GM18499 (cell line): ENCODE measurements at regions not wholly inside any gene's neighbourhood (a gene's known extent, or its start where the extent isn't known, plus 50 kb on each side); places are given as distances from the start of the nearest gene placed in this dataset.
"Not testable (repeated sequence)": the region's sequence is repeated elsewhere in the genome, so short reads cannot be mapped to it uniquely, and the experiment has no call there.

Experiments used
- ATAC-seq: cut with Tn5 transposase; IDR thresholded peaks from one replicate; pipeline ENCODE4 v1.9.1; 2021; ENCODE audit warnings: moderate number of reproducible peaks; ENCODE audit not compliant: insufficient read depth, unreplicated experiment

DNA sequence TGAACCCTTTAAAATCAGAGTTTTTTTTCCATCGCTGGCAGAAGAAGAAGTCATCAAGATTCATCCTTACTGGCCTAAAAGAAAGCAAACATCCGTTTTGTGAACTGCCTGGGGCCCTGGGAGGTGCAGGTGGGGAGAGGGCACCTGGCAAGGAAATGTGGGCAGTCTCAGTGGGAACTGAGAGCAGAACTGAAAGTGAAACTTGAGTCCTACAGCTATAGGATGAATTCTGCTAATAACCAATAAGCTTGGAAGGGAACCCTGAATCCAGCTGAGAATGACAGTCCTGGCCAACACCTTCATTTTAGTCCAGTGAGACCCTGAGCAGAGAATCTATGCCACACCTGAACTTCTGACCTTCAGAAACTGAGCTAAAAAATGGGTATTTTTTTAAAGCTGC, 130.1 kb upstream of the ASCC3 start:
- peak; percentile 98 for ATAC-seq

- no peak for ATAC-seq
These were observed 132.6 kb upstream of the ASCC3 start for GRCh38 chr6:101013612-101014195.

DNA sequence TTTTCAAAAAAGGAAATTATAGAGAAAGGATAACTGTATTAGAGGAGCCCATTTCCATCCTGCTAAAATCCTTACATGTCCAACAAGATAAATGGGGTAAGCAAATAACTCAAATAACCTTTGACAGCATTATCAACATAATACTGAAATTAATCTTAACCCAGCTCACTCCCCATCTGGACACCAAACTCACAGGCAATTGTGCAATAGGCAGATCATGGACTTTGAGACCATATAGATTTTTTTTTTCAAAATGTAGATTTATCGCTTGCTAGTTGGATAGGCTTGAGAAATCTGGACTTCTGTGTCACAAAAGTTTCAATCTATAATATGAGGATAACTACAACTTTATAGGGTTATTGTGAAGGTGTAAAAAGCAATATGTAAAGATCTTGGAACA, 134.4 kb upstream of the ASCC3 start:
- ATAC-seq = no peak

GRCh38 chr6:101016163-101016562, 135.0 kb upstream of the ASCC3 start:
- ATAC-seq = no peak

DNA sequence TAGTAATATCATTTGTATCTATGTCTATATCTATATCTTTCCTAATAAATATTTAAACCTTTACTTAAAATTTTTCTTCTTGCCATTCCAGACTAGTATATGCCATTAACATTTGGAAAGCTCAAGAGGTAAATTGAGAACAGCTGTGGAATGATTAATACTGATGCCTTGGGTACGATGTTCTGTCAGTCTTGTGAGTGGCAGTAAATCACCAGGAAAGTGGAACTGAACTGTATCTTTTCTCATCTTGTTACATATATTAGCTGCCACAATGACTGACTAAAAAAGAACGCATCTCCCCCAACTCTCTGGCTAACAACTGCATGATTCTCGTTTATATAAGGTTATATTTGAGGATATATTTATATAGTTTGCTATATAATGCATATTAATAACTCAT, 137.0 kb upstream of the ASCC3 start:
- no peak for ATAC-seq

DNA sequence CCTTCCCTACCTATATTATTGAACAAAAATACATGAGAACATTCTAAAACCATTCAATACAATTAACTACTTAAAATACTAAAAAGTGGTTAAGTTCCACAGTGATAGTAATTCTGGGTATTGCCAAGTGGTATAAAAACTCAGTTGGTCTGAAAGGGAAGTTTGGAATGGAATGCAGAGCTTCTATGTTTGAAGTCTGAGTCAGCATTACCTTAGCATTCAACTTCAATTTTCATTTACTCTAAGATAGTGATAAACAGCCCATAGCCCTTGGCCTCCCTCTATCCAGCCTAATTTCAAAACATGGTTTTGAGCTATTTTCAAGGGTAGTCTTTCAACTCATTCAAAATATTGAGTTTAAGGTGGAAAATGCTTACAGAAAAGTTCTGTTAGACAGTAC, 140.4 kb upstream of the ASCC3 start:
- no peak for ATAC-seq

DNA sequence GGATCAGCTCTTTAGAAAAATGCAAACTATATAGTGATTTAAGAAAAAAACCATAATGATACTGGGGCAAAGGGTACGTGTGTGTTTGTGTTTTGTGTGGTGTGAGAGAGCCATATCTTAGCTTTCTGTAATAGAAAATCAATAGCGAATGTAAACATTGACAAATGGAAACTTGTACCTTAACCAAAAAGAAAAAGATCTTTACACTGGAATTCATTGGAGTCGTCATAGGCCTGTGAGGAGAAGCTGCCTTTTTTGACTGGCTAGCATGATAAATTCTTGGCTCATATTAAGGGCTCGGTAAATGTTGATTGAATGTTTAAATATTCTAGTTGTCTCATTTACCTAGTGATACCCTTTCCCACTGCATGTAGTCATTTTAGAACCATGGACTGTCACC, 161.8 kb upstream of the ASCC3 start:
- ATAC-seq = no peak

GRCh38 chr6:101058296-101058695, 177.2 kb upstream of the ASCC3 start:
- ATAC-seq = no peak

DNA sequence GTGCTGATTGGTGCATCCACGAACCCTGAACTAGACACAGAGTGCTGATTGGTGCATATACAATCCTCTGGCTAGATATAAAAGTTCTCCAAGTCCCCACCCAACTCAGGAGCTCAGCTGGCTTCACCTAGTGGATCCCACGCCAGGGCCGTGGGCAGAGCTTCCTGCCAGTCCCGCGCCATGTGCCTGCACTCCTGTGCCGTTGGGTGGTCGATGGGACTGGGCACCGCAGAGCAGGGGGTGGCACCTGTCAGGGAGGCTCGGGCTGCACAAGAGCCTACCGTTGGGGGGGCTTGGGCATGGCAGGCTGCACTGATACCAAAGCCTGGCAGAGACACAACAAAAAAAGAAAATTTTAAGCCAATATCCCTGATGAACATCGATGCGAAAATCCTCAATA, 185.4 kb upstream of the ASCC3 start:
- no peak for ATAC-seq

DNA sequence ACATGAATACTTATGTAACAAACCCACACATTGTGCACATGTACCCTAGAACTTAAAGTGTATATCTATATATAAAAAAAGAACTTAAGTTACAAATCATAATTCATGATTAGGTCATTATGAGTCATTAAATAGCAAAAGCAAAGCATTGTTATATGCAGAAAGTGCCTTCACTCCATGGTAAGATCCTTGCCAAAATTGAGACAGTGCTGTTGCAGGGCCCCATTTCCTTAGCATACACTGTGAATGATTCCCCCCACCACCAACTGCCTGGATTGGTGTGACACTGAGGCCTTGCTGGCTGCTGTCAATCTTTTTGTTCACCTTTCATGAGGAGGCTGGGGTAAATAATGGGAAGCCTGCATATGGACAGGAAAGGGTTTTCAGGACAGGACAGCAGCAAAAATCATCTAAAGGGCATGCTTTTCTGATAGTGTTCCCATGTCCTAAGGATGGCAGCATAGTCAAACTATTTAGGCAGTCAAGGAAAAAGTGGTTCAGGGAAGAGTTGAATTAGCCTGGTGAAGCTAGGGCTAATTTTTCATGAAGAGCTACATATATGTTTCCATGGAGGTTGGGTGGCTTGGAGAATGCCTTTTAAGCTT, 188.2 kb upstream of the ASCC3 start:
- ATAC-seq = no peak

DNA sequence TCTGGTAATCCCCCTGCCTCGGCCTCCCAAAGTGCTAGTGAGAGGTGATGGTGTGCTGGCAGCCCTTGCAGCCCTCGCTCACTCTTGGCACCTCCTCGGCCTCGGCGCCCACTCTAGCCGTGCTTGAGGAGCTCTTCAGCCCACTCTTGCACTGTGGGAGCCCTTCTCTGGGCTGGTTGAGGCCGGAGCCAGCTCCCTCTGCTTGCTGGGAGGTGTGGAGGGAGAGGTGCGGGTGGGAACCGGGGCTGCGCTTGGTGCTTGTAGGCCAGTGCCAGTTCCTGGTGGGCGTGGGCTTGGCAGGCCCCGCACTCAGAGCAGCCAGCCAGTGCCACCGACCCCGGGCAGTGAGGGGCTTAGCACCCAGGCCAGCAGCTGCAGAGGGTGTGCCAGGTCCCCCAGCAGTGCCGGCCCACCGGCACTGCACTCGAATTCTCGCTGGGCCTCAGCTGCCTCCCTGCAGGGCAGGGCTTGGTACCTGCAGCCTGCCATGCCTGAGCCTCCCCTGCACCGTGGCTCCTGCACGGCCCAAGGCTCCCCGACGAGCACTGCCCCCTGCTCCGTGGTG, 189.0 kb upstream of the ASCC3 start:
- ATAC-seq = no peak

GRCh38 chr6:101077344-101077743, 196.2 kb upstream of the ASCC3 start:
- ATAC-seq = no peak

DNA sequence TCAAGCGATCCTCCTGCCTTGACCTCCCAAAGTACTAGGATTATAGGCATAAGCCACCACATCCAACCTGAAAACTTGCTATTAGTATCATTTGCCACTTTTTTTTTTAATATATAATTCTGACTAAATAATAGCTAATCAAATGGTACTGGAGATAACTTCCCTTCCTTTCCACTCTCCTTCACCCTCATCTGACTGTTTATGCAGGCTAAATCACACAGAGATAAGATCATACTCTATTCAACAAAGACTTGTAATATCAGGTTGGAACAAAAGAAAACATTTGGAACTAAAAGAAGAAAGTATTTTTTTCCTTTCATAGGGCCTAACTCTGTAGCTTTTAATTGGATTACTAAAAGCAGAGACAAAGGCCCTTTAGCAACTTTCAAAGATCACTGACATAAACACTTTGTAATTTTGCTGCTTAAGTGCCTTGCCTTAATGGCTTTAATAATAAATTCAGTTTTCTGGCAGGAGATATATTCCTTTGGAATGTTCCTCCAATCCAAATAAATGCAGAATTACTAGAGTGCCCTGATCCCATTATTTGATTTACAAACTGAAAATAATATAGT, 198.7 kb upstream of the ASCC3 start:
- ATAC-seq = no peak

DNA sequence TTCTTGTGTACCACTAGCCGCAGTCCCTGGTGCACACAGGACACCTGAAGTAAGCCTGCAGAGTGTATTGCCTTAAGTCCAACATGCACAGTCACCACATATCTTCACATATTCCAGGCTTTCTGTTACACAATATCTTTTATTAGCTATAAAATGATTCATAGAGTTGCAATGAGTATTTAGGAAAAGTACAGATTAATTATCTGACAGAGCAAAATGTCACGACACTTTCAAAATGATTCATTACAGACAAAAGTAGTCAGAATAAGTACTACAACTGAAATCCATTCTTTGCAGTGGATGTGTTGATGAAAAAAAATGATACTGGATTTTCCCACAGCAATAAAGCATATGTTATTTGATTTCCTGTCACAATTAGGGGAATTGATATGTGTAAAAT, 199.5 kb upstream of the ASCC3 start:
- ATAC-seq = no peak

DNA sequence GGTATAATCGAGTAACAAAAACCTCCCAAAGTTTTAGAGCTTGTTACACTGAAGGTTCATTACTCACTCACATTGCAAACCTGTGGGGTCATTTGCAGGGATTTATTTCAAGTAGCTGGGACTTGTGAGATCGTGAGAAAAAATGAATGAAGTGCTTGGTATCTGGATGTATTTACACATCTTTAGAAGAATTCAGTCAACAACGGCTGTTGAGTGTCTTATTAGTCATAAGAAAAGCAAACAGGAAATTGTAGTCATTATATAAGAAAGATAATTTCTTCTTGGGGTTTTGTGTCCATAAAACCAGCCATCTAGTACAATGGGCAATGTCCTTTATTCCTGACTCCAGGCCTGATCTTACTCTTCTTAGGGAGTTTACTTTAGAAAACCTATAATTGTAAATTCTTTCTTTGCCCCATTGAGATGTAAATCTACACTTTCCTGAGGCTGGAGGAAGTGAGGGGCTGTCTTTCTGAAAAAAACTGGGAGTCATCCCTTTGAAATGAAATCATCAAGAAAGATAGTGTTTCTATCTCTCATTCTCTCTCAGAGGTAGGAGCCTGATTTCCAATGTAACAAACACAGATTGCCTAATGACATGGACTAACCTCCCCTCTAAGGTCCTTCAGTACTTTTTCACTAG, 202.5 kb upstream of the ASCC3 start:
- ATAC-seq = no peak

DNA sequence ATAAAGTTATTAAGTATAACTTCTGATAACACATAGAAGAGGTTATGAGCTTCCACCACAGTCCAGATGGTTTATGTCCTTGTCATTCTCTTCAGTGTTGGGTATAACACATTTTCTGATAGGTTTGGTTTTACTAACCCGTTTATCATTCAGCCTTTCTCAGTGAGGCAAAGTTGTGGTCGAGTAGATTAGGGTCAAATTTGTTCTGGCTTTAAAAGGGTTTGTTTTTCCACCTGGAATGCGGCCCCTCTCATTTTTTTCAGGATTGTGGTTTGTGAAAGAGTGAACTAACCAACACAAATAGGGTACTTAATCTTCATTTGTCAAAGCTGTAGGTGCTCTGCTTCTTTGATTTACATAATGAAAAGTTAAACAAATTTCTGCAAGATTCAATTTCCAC, 204.2 kb upstream of the ASCC3 start:
- no peak for ATAC-seq

- no peak for ATAC-seq
These were observed 205.3 kb upstream of the ASCC3 start for GRCh38 chr6:101086473-101086872.

DNA sequence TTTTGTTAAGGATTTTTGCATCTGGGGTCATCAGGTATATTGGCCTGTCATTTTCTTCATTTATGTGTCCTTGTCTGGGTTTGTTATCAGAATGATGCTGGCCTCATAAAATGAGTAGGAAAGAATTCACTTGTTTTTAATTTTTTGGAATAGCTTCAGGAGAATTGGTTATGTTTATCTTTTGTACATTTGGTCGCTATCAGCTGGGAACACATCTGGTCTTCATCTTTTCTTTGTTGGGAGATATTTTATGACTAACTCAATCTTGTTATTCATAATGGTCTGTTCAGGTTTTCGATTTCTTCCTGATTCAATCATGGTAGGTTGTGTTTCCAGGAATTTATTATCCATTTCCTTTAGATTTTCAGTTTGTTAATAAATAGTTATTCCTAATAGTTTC, 207.5 kb upstream of the ASCC3 start:
- ATAC-seq = no peak

GRCh38 chr6:101089640-101090039, 208.5 kb upstream of the ASCC3 start:
- ATAC-seq = no peak

DNA sequence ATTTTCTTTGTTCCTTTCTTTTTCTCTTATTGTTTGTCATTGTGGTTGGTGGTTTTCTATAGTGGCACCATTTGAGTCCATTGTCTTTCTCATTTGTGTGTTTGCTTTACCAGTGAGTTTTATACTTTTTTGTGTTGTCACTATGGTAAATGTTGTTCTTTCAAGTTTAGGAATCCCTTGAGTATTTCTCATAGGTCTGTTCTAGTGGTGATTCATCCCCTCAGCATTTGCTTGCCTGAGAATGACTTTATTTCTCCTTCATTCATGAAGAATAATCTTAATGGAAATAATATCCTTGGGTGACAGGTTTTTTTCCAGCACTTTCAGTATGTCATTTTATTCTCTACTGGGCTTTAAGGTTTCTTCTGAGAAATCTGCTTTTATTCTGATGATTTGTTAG, 209.2 kb upstream of the ASCC3 start:
- no peak for ATAC-seq

GRCh38 chr6:101098605-101099004, 217.5 kb upstream of the ASCC3 start:
- not testable (repeated sequence) for ATAC-seq
